SKM-1 treated with dmso at 0.1 percent for 144 hours (cell line): ENCODE measurements at regions not wholly inside any gene's neighbourhood (a gene's known extent, or its start where the extent isn't known, plus 50 kb on each side); places are given as distances from the start of the nearest gene placed in this dataset.
"Not testable (repeated sequence)": the region's sequence is repeated elsewhere in the genome, so short reads cannot be mapped to it uniquely, and the experiment has no call there.

Experiments used
- DNase-seq: peaks from one replicate; lab custom pipeline; 2025; ENCODE audit not compliant: unreplicated experiment; lab: John Stamatoyannopoulos, UW

DNA sequence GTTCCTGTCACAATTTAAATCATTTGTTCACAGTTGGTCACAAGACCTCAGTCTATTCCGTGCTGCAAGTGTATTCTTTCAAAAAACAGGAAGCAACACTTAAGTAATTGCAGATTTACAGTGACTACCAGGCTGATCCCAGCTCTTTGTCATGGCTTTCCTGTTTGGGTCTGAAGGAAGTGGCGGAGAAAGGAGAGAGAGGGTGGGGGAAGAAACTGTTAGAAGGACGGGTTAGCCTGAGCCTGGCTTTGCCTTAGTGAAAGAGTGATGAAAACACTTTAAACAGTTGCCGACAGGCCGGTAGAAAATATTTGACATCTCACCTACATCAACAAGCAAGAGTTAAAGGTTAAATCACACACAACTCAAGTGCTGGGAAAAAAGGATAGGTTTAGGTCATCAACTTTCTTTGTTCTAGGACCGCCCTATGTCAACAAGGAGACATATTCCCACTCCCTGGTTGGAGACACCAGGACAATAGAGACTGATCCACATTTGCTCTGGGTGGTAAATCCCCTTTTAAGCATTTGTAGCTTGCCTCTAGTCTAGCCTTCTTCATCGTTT is 102.2 kb upstream of the DAB2 start:
- no peak for DNase-seq

DNA sequence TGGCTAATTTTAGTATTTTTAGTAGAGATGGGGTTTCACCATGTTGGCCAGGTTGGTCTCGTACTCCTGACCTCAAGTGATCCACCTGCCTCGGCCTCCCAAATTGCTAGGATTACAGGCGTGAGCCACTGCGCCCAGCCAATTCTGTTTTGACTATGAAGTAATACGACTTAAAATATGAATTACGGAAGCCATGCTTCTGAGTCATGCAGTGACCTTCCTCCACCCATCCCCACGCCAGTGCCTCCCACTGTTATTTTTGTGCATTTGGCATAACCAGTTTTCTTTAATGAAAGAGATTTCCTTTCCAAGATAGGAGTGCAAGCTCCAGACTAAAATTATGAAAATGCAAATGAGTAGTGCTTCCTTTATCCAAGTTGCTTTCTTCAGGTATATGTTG is 101.0 kb upstream of the DAB2 start:
- DNase-seq, result not testable (repeated sequence)

DNA sequence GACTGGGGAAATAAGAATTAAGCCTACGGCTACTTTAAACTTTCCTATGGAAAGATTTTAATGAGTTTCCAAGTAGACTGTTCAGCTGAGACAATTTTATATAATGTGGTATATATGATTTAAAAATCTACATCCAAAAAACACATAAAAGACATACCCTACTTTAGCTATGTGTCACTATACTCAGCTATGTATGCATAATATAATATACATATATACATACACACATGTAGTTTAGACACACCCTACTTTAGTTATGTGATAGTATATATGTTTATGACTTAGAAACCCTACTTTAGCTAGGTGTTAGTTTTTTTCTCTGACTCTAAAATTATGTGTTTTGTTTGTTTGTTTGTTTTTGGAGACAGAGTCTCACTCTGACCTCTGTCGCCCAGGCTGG is 100.5 kb upstream of the DAB2 start:
- no peak for DNase-seq

DNA sequence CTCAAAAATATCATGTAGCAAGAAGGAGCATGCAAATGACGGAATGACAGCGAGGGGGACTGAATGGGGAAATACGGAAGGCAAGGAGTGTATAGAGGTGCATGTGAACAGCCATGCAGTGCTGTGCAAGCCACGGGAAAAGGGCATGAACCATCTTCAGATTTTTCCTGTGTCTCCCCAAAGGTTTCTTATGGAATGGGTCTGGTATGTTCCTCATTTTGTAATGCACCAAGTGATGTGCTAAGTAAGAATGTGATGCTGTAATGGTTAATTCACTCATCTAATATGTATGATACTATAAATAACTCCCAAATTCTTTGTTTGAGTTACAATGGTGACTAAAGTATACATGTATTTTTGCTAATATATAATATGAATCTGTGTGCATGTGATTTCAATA is 99.0 kb upstream of the DAB2 start:
- DNase-seq, result no peak

DNA sequence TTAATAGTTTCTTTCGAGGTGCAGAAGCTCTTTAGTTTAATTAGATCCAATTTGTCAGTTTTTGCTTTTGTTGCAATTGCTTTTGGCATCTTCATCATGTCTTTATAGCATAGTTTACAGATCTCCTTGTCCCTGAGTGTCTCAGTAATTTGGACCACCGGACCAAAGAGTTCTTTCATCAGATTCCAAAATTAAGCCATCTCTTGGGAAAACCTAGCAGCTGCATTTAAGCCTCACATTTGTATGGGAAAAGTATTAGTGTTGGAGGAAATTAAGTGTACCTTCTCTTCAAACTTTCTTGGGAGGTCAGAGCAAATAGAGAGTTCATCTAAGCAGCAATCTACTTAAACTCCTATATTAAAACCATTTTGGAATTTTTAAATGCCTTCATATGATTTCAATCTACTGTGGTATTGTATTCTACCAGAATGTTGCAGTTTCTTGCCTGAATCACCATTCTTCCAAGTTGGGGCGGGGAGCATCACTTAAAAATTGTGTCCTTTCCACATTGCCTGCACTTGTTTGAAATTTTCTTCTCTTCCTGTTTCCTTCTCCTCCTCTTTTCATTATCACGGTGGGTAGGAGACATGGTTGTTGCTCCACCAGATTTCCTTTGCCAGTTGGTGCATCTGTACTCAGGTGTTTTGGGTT is 97.3 kb upstream of the DAB2 start:
- DNase-seq, result no peak

DNA sequence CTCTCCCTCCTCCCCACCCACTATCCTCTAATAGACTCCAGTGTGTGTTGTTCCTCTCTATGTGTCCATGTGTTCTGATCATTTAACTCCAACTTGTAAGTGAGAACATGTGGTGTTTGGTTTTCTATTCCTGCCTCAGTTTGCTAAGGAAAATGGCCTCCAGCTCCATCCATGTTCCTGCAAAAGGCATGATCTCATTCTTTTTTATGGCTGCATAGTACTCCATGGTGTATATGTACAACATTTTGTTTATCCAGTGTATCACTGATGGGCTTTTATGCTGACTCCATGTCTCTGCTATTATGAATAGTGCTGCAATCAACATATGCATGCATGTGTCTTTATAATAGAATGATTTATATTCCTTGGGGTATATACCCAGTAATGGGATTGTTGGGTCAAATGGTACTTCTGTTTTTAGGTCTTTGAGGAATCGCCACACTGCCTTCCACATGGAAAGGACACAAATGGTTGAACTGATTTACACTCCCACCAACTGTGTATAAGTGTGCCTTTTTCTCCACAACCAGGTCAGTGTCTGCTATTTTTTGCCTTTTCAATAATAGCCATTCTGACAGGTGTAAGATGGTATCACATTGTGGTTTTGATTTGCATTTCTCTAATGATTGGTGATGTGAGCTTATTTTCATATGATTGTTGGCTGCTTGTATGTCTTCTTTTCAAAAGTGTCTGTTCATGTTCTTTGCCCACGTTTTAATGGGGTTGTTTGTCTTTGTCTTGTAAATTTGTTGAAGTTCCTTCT is 96.5 kb upstream of the DAB2 start:
- DNase-seq, result no peak

DNA sequence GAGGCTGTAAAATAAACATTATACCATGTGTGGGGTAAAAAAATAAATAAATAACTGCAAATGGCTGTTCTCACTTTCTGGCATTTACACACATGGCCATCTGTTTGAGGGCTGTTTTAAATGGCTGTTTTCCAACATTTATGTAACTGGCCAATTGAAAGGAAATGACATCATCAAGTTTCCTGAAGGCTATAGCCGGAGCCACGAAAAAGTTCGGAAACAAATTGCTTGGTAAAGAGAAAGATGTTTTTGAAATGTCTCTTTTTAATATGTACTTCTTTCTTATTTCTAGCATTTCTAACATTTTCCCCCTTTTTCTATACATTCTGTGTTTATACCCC is 95.4 kb upstream of the DAB2 start:
- no peak for DNase-seq

DNA sequence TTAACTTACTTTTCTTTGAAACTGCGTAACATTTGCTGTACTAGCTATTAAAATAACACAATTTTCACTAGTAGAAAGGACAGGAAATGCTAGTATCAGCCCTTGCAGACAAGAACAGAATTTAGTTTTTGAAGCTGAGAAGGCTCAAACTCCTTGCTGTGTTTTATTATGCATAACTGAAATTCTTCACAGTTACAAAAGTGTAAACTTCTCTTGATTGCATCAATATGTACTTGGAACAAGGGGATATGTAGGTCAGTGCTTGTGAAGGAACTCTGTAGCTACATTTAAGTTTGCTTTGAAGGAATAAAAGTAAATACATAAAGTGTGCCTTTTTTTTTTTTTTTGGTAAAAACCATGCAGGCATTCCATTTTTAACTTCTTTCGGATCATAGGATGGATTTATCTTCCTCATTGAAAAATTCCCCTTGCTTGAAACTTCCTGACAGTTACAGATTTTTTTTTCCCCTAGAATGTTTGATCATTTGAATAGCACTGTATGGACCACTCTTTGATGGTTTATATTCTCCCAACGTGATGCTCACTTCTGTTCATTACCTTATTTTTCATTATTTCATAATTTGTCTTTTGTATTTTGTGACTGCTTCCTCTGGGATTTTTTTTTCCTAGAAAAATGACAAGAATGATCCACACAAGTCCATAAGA is 94.9 kb upstream of the DAB2 start:
- no peak for DNase-seq

DNA sequence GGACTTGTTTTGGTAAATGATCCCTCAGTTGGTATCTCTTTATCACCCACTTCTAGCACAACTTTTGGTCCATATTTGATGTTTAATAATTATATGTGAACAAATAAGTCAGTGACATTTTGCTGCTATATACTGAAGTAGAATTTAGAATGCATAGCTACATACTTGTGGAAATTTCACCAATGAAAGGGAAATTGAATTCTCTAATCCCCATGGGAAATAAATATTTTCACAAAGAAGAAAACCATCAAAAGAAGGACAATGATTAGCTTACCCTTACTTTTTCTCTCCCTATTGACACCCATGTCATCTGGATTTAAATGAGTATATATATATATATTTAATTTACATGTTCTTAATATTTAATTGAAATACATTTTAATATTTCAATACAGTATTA is 94.3 kb upstream of the DAB2 start:
- no peak for DNase-seq

DNA sequence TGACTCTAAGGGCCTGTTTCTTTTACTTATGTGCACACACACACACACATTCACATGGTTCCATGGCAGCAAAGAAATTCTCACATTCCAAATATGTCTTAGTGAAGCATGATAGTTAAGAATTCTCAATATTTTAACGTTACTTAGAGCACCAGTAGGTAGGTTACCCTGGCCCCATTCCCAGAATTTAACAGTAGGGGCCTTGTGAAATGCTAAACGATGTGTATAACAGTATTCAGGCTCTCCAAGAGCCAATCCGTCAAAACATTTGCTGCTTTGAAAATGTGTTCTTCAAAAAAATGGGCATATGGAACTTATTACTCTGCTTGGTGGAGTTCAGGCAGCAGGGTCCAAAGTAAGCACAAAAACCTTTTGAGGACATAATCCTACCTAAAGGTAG is 93.7 kb upstream of the DAB2 start:
- DNase-seq, result no peak

DNA sequence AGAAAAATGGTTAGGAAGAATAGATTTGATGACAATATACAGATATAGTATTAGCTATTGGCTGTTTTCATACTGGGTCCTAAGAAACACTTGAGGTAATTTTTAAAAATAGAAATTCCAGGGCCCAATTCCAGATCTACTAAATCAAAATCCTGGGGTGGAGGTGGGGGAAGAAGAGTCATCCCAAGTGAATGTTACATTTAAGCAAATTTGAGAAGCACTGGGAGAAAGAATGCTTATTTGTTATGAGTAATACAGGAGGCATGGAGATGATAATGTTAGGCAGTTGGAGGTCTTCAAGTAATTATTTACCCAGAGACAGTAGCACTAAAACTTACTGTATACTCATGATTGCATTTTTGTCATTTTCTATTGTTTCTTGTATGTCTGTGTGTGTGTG is 93.0 kb upstream of the DAB2 start:
- no peak for DNase-seq

DNA sequence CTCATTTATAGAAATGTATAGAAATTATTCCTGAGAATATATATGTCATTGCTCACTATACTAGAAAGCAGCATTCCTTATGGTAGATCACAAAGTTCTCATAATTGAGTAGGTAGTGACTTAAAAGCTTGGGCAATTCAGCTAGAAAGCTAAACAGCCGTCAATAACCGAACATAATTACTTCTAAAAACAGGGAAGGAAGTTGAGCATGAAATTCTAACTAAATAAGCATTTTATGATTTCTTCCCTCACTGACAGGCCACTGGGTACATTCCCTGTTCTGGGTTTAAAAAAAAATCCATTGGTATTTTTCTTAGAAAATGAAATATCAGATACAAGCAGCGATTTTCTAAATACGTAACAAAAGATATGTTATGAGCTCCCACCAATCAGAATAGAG is 91.1 kb upstream of the DAB2 start:
- no peak for DNase-seq

DNA sequence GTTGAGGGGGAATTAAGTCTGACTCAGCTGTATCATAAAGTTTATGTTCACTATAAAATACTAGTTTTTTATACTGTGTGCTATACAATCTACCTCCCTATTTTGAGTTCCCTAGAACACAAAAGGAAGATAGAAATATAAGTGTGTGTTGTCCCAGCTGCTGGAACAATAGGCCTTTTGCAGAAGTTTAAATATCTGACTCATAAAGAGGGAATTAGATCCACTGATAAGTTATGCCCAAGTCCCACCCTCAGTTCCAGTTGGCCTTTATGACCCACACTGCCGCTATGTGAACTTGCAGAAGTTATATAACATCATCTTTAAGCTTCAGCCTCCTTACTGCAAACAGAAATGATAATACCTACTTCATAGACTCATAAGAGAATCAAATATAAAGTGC is 88.5 kb upstream of the DAB2 start:
- DNase-seq, result no peak

DNA sequence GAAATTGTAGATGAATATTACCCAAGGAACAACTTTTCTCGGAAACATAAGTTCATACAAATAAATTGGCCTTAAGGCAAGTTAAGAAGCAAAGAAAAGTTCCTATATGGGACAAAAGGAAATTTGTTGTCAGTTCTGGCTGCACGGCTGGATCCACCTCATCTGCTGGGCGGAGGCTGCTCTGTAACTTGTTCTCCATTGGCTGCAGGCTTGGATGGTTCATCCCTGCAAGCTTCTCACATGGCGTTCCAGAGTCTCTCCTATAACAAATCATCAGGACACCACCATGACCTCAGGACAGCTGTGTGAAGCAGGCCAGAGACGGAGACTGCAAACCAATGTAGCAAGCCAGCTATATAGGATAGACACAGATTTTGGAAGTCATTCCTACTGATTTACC is 81.4 kb upstream of the DAB2 start:
- no peak for DNase-seq

DNA sequence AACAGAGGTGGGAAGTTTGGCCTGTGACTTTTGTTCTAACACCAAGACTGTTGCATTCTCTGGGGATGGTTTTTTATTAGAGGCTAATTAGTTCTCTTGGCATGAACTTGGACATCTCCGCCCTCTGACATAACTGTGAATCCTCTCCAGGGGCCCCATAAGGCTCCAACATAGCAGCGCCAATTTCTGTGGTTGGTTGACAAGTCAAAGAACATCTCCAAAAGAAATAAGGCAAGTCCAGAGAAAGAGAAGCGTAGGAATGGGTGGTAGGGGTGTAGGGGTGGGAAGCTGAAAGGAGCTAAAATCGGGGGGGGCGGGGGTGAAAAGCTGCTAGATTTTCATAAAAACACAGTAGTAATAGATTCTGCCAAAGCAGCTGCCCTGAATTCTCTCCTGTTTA is 81.0 kb upstream of the DAB2 start:
- DNase-seq, result no peak

DNA sequence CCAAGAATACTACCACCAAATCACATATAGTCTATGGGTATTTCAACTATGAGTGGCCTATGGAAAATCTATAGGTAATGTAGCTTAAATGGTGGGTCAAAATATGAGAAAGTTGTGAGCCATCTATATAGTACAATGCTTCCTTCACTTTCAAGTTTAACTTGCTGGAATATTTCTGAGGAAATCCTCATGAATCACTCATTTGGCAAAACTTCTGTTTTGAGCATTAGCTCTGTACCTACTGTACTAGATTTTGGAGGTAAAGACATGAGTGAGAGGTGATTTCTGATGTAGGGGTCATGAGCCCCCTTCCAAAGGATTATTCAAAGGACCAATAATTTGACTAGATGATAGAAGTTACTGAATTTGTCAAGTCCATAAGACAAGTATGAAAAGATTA is 80.6 kb upstream of the DAB2 start:
- DNase-seq, result no peak

DNA sequence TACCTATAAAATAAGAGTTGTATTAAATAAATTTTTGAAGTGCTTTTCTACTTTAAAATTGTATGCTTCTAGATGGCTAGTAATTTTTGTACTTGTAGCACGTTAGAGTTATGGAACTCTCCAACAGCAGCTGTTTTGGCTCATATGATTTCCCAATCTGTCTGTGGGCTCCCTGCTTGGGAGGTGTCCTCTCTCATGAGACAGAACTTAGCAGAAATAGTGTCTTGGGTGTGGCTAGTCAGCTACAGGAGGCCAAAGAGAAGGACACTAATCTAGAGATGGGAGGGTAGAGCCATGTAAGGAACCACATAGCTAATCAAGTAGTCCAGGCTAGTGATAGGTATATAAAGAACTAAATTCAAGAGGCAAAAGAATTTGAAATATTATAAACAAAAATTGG is 78.4 kb upstream of the DAB2 start:
- DNase-seq, result no peak

DNA sequence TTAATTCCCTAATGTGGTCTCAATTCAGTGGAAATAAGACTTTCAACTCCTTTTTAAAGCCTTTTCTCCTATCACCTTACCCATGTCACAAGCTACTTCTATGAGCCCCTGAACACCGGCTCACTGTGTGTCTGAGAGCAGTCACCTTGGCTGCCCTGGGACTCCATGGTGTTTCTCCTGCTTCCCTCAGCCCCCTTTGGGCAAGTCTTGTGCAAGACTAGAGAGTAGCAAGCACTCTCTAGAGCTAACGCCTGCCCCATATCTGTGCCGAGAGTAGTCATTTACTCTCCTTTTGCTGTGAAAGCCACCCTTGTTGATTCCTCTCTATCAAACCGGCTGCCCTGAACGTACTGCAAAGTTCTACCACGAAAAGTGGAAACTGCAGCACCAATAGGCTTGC is 77.9 kb upstream of the DAB2 start:
- no peak for DNase-seq

DNA sequence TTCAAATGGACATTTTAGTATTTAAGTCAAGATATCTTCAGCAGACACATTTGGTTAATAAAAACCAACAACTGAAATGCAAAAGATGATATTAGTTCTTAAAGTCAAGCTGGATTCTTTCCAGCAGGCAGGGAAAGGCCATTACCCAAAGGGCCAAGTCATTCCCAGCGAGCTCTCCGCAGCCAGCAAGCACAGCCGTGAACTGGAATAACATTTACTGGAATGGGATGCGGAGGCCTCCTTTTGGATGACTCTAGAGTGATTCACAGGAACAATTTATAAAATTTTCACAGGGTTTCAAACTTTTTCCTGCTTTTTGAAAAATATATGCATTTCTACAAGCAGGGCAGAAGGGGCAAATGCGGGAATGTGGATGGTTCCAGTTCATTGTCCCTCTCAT is 76.6 kb upstream of the DAB2 start:
- DNase-seq, result no peak

DNA sequence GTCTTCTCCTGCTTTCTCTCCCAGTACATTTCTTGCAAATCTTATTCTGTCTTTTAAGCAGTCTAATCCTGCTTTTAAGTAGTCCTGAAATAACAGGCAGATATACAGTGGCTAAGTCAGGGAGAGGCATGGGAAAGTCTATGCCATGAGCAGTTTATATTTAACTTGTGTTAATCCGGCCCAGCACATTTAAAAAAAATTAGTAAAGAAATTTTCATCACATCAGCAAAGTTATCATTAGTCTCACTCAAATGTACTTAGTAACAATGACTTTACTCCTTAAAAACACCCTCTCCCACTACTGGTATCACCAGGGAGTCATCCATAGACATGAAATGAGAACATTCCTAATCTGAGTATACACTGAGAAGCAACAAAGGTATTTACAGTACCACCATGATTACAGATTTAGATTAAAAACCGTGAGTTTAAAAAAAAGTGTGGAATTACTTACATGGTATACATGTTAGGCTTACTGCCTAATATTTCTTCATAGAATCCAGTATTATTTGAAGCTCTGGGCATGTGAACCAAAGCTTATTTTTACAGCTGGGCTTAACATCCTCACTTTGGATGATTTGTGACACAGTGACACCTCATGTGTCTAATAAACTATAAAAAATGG is 75.9 kb upstream of the DAB2 start:
- no peak for DNase-seq

DNA sequence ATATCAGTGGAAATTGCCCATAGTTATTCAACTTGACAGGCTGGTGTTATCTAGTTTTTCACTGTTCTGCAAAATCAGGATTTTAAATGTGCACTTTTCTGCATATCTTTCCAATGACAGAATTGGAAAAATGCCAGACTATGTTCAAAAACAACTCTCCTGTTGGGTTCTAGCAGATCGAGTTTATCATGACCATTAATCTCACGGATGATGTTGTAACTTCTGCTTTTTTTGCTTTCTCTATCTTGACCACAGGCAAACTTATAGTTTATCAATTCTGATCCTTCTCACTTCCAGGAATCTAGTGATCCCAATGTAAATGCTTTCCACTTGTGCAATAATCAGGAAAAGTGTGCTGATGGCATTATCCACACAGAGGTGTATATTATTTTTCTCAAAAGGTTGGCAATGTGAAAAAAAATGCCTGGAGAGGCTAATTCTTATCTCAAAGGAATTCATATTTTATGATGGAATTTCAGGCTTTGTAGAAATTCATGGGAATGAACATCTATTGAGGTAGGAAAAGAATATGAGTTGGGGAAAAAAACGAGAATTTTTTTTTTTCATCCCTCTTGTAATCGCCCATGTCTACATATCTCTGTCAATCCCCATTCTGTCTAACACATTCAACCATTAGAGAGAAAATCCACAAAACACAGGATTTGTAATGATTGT is 73.6 kb upstream of the DAB2 start:
- peak; percentile 36 for DNase-seq
